ENCODE measurements at regions not wholly inside any gene's neighbourhood (a gene's known extent, or its start where the extent isn't known, plus 50 kb on each side); places are given as distances from the start of the nearest gene placed in this dataset.
A peak's percentile ranks its signal among the peaks of the same experiment; 100 is the strongest.

DNA sequence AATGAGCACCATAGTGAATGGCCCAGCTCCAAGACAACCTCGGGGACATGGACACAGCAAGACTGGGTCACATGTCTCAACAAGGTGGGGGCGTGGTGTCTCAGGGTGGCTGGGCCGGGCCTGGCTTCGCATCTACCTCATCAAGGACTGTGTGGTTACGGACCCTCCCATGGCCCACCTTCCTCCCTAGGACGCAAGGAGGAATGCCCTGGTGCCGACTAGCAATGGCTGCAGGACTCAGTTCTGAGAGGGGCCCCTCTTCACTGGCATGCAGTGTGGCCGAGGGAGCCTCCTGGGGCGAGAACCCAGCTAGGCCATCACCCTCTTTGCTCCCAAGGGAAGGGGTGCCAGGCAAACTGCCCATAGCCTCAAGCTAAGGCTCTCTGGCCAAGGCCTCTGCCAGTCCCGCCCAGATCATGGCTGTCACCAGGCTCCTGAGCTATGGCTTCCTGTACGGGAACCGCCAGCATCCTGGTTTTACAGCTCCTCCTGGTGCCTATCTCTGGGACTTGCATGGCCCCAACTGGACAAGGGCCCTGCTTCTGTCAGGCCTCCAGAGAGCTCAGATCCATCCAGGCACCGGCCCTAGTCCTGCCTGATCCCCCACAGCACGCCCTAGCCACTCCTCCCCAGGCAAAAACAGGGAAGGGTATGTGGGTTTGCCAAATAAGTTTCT, 218.0 kb upstream of the AGTR2 start:
- Mint-ChIP-seq H3K27me3 (ENCODE audit: insufficient read depth, low read depth, poor library complexity) (peaks cover 3% of the 10 kb centered on the region), H3K27ac (no peak overlapping the region), H3K36me3 (ENCODE audit: low read depth) (peaks cover 14% of the 10 kb centered on the region), H3K9me3 (no peaks in the 10 kb centered on the region), H3K4me1 (peaks cover 11% of the 10 kb centered on the region), H3K4me3 (no peak overlapping the region)
- Histone ChIP-seq H3K79me2 (replicated peaks; ENCODE audit: insufficient read depth) (peaks cover 61% of the 10 kb centered on the region), H2AFZ (no peak overlapping the region), H3K9me2 (ENCODE audit: insufficient read depth) (no peaks in the 10 kb centered on the region), H3K27me3 (ENCODE audit: insufficient read depth) (no peaks in the 10 kb centered on the region), H3F3A (replicated peaks; ENCODE audit: low read depth) (no peaks in the 10 kb centered on the region), H4K20me1 (replicated peaks; ENCODE audit: insufficient read depth) (no peaks in the 10 kb centered on the region; the same call in none of the 2 replicates), H3K36me3 (ENCODE audit: insufficient read depth) (no peaks in the 10 kb centered on the region), H3K27ac (ENCODE audit: low read depth) (no peak overlapping the region), H3K4me1 (ENCODE audit: insufficient read depth) (no peaks in the 10 kb centered on the region), H3K4me2 (no peak overlapping the region), H3K4me3 (no peak overlapping the region)
- peak; percentile 52 for ATAC-seq
- TF ChIP-seq POLR2AphosphoS5 (IDR thresholded peaks at IDR 0.05; ENCODE audit: low read depth) (no peak), JUNB (IDR thresholded peaks at IDR 0.05; ENCODE audit: unreplicated experiment) (no peak), NANOG (IDR thresholded peaks at IDR 0.05; ENCODE audit: borderline replicate concordance) (no peak), CTCF (conservative IDR thresholded peaks at IDR 0.05; ENCODE audit: low read depth in 2 of 2) (peak in 1 of 2 experiments; percentile 33; a peak in 1 of 4 replicates), REST (IDR thresholded peaks at IDR 0.05; ENCODE audit: unreplicated experiment) (no peak), ZNF114 (CRISPR knock-in tag; IDR thresholded peaks at IDR 0.05) (no peak), CREB1 (CRISPR knock-in tag; IDR thresholded peaks at IDR 0.05; ENCODE audit: low read depth) (no peak)
- peak; percentile 28 for DNase-seq (ENCODE audit: low spot score)

DNA sequence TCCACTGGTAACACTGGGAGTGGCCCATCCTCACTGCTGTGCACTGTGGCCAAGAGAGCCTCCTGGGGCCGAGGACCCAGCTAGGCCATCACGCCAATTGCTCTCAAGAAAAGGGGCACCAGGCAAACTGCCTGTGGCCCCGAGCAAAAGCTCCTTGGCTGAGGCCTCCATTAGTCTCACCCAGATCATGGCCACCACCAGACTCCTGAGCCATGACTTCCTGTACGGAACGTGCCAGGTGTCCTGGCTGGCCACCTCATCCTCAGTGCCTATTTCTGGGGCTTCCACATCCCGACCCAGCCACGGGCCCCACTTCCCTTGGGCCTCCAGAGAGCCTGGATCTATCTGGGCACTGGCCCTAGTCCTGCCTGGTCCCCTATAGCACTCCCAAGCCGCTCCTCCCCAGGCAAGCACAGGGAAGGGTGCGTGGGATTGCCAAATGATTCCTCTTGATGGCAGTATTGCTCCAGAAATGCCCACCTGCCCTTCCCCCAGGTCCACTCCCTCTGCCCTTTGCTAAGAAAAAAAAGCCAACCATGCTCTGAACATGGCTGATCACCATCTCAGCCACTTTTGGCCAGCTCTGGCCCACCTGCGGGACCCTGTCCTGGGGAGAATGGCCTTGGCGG, 212.6 kb upstream of the AGTR2 start:
- no peak overlapping the region for H3K27ac Mint-ChIP-seq
- H3K27ac ChIP-seq (ENCODE audit: low read depth): no peak overlapping the region
- H3K4me3 ChIP-seq: no peak overlapping the region
- H2AFZ ChIP-seq: no peak overlapping the region
- H3K27me3 Mint-ChIP-seq (ENCODE audit: insufficient read depth, low read depth, poor library complexity): peaks cover 10% of the 10 kb centered on the region
- no peaks in the 10 kb centered on the region for H3K36me3 ChIP-seq (ENCODE audit: insufficient read depth)
- H3K4me1 ChIP-seq (ENCODE audit: insufficient read depth): peaks cover 4% of the 10 kb centered on the region; the same call in 1 of the 2 replicates
- TF ChIP-seq REST (IDR thresholded peaks at IDR 0.05; ENCODE audit: unreplicated experiment): no peak
- TF ChIP-seq STAT1 (IDR thresholded peaks at IDR 0.05; ENCODE audit: unreplicated experiment): no peak
- peak; percentile 36 to 58 for TF ChIP-seq CTCF (conservative IDR thresholded peaks at IDR 0.05; ENCODE audit: low read depth in 2 of 2)
- TF ChIP-seq ZNF331 (CRISPR knock-in tag; IDR thresholded peaks at IDR 0.05; ENCODE audit: low read depth): no peak
- H3K36me3 Mint-ChIP-seq (ENCODE audit: low read depth): peaks cover 9% of the 10 kb centered on the region
- no peak overlapping the region for H3K4me2 ChIP-seq
- H3K9me3 Mint-ChIP-seq: no peaks in the 10 kb centered on the region; the same call in 2 of the 3 replicates
- peaks cover 42% of the 10 kb centered on the region for H3K4me1 Mint-ChIP-seq
- H4K20me1 ChIP-seq (replicated peaks; ENCODE audit: insufficient read depth): no peaks in the 10 kb centered on the region; the same call in 1 of the 2 replicates
- no peaks in the 10 kb centered on the region for H3F3A ChIP-seq (replicated peaks; ENCODE audit: low read depth)
- peak; percentile 51 for DNase-seq (ENCODE audit: low spot score)
- no peaks in the 10 kb centered on the region for H3K27me3 ChIP-seq (ENCODE audit: insufficient read depth)
- no peak overlapping the region for H3K4me3 Mint-ChIP-seq
- peaks cover 96% of the 10 kb centered on the region for H3K79me2 ChIP-seq (replicated peaks; ENCODE audit: insufficient read depth)
- ATAC-seq: peak; percentile 88
- H3K9me2 ChIP-seq (ENCODE audit: insufficient read depth): no peaks in the 10 kb centered on the region

Data from GM23338 (cell line).